GM19372 (cell line): ENCODE measurements at regions not wholly inside any gene's neighbourhood (a gene's known extent, or its start where the extent isn't known, plus 50 kb on each side); places are given as distances from the start of the nearest gene placed in this dataset.
"Not testable (repeated sequence)": the region's sequence is repeated elsewhere in the genome, so short reads cannot be mapped to it uniquely, and the experiment has no call there.

Experiments used
- ATAC-seq: cut with Tn5 transposase; IDR thresholded peaks from one replicate; pipeline ENCODE4 v1.9.1; 2021; ENCODE audit warnings: mild to moderate bottlenecking, low read depth, moderate library complexity; ENCODE audit not compliant: unreplicated experiment

DNA sequence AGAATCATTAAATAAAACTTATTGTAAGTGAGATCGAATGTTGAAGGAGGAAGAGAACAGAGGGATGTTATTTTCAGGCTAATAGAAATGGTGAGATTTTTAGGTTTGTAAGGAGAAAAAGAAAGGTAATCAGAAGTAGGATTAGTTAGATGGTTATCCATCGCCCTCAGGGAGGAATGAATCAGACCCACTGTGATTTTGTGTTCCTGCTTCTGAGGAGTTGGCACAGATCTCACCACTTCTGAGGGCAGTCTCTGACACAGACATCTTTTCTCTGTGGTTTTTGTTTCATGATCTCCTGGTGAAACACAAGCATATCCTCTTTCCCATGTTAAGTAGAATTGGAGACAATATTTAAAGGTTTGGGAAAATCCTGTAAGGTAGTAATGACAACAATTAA lies 1083.2 kb upstream of the AMELY start:
- not testable (repeated sequence) for ATAC-seq

DNA sequence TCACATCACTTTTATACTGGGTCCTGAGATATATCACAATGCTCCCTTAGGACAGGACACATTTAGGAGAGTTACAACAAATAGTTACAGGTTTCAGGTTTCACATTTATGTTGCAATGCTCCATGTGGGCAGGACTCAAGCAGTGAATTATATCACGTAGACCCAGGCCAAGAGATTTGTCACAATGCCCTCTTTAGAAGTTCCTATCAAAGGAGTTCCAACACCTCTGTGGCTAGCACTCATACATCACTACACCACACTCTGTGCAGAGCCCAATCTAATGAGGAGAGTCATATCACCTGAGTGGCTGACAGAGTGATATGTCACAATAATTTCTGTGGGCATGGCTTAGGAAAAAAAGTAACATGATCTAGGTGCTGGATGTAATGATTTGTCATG lies 1068.2 kb upstream of the AMELY start:
- ATAC-seq = no peak

DNA sequence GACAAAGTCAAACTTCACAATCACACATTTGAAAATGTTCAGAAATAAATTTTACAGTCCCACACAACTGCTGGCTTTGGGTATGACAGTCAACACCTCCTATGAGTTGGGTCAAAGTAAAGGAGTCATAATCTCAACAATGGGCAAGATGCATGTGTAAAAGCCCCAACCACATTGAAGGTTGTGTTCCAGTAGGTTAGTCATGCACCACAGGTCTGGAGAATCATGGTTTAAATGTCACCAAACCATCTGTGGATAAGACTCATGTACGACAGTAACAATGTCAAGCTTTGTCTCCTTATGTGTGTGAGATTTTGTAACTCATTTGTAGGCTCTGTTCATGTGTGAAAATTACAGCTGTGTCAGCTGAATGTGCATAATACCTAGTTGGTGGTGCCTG lies 1065.7 kb upstream of the AMELY start:
- no peak for ATAC-seq

DNA sequence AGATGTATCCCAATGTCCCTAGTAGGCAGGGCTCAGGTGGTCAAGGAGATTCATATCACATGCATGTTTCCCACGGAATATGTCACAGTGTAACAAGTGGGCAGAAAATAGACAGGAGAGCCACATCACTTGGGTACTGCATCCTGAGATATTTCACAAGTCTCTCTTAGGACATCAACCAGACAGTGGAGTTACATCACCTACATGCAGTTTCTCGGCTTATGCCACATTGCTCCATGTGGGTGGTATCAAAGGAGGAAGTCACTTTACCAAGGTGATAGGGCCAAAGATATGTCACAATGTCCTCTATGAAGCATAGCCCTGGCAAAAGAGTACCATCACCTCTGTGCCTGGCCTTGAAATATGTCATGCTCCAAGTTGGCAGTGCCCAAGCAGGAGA lies 1056.7 kb upstream of the AMELY start:
- no peak for ATAC-seq

DNA sequence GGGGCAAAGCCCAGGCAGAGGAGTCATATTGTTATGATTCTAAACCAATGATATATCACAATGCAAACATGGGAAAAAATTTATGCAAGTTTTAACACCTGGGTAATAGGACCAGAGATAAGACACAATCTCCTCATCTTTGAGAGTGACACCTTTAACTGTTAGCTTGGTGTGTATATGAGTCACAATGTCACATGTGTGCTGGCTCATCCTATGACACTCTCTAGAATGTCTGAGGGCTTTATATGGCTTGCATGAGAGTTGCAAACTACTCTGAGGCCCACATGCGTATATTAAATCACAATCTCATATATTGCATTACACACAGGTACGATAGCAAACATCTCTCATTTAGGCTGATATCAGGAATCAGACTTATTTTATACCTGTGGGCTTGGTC lies 1055.4 kb upstream of the AMELY start:
- no peak for ATAC-seq

DNA sequence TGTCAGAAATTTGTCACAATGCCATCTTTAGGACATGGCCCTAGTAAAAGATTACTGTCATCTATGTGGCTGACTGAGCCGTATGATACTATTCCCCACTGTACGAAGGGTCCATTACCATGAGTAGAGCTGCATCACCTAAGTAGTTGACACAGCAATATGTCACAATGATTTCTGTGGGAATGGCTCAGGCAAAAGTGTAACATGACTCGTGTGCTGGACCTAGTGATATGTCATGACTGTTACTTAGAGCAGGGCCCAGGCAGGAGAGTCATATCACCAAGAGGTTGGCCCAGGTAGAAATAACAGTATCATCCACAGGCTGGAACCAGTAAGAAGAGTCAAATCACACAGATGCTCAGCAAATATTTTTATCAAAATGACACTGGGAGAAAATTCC lies 1051.8 kb upstream of the AMELY start:
- ATAC-seq = no peak

DNA sequence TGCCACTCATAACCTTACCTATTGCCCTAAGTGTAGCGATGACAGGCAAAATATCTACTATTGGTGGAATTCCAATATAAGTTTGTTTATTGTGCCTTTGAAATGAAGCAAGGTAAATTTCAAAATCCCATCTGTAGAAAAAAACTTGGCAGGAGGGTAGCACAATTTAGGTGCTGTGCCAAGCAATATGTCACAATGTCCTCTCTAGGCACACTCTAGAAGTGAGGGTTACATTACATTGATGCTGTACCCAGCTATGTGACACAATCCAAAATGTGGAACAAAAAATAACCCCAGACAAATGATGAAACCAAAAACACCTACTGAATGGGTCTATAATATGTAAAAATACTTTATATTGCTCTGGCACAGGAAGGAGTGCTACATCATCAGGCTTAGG lies 1050.8 kb upstream of the AMELY start:
- ATAC-seq = no peak

DNA sequence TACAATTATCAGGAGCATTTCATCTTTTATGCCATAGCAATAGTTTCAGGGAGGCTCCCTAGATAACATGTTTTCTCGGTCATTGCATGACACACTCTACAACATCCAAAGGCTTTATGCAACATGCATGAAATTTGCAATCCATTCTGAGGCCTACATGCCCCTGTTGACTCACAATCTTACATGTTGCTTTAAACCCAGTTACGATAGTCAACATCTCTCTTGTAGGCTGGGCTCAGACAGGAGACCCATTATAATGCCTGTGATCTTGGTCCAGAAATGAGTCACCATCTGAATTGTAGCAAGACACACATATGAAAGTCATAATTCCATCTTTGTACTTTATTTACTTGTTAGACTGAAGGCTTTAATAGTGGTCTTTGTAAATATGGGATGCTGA lies 1050.3 kb upstream of the AMELY start:
- no peak for ATAC-seq

DNA sequence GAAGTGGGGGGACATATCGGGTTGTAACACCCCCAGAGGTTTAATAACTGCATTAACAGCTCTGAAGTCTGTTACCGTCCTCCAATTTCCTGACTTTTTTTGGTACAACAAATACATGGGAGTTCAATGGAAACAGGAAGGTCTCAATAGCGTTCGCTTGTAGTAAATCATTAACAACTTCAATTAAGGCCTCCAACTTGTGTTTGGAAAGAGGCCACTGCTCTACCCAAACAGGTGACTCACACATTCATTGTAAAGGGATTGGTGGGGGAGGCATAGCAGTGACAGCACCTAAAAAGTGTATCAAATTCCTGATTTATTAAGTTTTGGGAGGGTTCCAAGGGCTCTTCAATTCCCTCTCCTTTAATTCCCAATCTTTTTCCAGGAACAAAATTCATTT lies 1046.2 kb upstream of the AMELY start:
- no peak for ATAC-seq

DNA sequence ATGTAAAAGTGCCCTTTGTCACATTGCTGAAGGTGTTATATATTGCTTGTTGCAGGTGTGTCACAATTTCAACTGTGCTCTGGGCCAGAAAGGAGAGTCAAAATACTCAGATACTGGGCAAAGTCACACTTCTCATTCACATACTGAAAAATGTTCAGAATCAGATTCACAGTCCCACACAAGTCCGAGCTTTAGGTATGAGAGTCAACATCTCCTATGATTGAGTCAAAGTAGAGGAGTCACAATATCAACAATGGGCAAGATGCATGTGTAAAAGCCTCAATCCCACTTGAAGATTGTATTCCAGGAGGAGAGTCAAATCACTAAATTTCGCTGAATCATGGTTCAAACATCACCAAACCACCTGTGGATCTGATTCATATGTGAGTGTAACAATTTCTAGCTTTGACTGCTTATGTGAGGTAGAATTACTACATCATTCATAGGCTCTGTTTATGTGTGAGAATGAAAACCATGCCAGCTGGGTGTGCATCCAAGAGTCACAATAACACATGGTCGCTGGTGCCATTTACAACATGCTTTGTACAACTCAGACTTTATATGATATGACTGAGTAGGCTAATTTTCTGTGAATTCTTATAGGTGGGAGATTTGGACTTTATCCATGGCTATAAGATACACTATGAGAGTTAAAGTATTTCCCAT lies 1039.8 kb upstream of the AMELY start:
- ATAC-seq = no peak

DNA sequence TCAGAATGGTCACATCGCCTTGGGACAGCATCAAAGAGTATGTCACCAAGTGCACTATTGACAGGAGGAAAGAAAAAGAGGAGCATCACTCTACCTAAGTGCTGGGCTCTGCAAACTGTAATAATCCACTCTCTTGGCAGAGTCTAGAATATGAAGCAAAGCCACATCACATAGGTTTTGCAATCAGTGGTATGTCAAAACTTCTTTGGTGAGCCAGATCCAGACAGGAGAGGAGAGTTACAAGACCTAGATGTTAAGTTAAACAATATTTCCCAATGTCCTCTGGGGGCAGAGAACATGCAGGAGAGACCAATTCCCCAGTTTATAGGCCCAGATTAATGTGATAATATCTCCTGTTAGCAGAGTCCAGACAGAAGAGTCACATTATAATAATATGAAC lies 1032.6 kb upstream of the AMELY start:
- no peak for ATAC-seq

DNA sequence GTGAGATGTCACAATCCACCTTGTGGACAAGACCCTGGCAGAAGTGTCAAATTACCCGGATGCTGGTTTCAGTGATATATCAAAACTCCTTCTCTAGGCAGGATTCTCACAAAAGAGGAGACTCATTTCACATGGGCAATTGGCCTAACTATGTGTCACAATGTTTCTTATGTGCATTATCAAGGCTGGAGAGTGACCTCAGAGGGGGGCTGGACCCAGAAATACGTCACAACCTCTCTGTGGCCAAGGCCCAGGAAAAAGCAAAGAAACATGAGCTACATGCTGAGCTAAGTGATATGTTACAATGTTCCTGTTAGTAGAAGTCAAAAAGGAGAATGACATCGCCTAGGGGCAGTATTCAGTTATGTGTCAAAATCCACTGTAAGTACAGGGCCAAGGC lies 1031.2 kb upstream of the AMELY start:
- no peak for ATAC-seq

DNA sequence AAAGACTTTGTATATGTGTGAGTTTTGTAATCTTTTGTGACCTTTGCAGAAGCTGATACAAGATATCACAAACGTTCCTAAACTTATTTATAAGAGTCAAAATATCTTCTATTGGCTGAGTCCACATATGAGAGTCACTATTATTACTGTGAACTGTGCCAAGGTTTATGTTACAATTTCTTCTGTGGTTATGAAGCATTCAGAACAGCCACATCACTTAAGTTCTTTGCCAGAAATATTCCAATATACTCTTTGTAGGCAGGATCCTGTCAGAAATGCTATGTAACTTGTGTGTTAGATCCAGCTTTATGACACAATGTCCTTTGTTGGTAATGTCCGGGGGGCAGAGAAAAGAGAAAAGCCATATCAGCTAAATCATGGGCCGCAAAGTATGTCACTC lies 1030.3 kb upstream of the AMELY start:
- no peak for ATAC-seq

DNA sequence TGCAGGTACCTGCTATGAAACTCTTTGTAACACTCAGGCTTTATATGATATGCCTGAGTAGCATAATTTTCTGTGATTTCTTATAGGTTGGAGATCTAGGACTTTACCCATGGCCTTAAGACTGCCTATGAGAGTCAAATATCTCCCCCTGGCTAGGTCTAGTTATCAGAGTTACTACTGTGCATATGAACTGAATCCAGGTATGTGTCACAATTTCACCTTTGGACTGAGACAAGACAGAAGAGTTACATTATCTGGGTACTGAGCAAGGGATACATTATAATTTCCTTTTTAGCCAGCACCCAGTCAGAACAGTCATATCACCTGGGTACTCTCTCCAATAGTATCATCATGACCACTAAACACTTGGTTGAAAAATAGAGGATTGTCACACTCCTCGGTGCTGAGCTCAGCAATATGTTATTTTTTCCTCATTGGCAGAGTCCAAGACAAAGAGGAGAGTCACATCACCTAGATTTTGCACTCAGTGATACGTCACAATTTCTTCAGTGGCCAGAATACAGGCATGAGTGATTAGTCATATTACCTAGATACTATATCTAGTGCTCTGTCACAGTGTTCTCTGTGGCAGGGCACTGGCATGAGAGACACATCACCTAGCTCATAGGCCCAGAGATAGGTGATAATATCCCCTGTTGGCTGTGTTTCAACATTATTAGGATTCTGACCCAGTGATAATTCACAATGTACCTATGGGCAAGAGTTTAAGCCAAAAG lies 1027.6 kb upstream of the AMELY start:
- no peak for ATAC-seq

DNA sequence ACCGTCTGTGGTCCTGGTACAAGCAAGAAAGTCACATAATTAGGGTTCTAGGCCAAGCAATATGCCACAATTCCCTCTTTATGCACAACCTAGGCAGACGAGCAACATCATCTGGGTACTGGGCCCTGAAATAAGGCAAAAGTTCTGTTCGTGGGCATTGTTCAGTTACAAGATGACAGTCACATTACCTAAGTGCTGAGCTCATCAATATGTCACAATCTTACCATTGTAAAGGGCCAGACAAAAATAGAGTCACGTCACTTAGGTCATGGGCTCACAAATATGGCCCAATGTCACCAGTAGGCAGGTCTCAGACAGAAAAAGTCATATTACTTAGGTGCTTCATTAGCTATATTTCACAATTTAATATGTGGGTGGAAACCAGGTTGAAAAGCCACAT lies 1025.3 kb upstream of the AMELY start:
- ATAC-seq = no peak

DNA sequence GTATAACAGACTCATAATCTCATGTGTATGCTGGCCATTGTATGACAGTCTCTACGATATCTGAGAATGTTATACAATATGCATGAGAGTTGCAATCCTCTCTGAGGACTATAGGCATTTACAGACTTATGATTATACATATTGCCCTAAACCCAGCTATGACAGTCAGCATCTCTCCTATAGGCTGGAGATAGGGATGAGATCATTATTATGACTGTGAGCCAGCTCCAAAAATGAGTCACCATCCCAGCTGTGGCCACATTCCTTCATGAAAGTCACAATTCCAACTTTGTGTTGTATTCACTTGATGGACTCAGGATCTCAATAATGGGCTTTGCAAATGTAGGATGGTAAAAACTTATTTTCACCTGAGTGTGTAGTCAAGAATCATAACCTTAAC lies 1024.5 kb upstream of the AMELY start:
- no peak for ATAC-seq

DNA sequence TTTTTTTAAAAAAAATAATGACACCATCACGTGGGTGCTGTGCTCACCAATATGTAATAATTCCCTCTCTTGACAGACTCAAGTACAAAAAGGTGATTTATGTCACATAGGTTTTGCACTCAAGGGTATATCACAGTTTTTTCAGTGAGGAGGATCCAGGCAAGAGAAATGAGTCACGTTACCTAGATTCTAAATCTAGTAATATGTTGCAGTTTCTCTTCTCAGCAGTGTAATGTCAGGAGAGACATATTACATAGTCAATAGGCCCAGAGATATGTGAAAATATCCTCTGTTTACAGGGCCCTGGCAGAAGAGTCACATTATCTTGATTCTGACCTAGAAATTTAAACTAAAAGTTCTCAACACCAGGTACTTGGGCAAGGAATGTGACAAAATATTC lies 1024.1 kb upstream of the AMELY start:
- no peak for ATAC-seq

DNA sequence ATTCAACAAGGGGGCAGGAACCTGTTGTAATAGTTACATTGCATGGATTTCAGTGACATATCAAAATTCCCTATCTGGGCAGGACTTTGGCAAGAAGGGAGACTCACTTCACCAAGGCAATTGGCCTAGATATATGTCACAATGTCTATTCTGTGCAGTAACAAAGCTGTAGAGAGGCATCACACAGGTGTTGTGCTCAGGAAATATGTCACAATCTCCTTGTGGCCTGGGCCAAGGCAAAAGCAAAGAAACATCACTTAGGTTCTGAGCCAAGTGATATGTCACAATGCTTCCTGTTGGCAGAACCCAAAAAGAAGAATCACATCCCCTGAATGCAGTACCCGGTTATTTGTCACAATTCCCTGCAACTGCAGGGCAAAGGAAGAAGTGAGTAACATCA lies 1020.9 kb upstream of the AMELY start:
- no peak for ATAC-seq

DNA sequence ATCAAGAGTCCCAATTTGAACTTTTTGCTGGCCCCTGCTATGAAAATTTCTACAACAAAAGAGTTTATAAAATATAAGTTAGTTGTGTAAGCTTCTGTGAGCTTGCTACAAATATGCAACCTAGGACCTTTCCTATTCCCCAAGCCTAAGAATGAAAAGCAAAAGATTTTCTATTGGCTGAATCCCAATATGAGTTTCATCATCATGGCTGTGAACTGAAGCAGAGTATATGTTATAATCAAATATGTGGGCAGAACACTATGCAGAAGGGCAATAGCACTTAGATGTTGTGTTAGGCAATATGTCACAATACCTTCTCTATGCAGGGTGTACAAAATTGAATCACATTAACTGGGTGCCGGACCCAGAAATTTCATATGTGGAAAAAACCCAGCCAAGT lies 1018.3 kb upstream of the AMELY start:
- ATAC-seq = no peak

DNA sequence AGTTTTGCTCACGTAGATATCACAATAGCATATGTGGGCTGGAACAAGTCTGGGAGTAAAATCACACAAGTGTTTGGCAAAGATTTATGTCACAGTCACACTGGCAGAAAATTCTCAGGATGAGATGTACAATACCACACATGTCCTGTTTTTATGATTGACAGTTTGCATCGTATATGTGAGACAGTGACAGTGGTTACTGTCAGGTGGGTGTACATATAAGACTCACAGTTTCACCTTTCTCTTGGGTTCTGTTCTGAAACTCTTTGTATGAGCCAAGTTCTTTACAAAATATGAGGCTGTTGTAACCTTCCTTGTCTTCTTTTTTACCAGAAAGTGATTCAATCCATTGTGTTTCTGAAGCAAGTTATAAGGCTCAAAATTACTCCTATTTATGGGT lies 1012.5 kb upstream of the AMELY start:
- no peak for ATAC-seq

DNA sequence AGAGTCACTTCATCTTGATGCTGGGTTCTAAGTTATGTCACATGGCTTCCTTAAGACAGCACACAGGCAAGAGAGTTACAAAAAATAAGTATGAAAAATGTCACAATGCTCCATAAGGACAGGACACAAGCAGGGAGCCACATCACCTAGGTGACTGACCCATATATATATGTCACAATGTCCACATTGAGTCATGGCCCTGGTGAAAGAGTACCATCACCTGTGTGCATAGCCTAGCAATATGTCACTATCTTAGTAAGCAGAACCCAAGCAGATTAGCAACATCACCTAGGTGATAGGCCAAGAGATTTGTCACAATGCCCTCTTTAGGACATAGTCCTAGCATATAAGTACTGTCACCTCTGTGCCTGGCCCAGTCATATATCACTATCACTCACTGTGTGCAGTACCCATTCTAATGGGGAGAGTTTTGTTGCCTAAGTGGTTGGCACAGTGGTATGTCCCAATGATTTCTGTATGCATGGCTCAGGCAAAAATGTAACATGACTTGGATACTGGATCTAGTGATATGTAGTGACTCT lies 1012.0 kb upstream of the AMELY start:
- ATAC-seq = no peak

DNA sequence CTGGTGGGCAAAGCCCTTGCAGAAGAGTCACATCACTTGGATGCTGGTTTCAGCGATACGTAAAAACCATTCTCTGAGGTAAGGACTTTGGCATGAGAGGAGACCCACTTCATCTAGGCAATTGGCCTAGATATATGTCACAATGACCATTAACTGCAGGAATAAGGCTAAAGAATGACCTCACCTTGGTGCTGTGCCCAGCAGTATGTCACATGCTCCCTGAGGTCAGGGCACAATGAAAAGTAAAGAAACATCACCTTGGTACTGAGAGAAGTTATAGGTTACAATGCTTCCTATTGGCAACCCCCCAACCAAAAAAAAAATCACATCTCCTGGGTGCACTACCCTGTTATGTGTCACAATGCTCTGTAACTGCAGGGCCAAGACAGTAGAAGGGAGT lies 1008.8 kb upstream of the AMELY start:
- ATAC-seq = no peak
